ENCODE measurements at regions not wholly inside any gene's neighbourhood (a gene's known extent, or its start where the extent isn't known, plus 50 kb on each side); places are given as distances from the start of the nearest gene placed in this dataset.

DNA sequence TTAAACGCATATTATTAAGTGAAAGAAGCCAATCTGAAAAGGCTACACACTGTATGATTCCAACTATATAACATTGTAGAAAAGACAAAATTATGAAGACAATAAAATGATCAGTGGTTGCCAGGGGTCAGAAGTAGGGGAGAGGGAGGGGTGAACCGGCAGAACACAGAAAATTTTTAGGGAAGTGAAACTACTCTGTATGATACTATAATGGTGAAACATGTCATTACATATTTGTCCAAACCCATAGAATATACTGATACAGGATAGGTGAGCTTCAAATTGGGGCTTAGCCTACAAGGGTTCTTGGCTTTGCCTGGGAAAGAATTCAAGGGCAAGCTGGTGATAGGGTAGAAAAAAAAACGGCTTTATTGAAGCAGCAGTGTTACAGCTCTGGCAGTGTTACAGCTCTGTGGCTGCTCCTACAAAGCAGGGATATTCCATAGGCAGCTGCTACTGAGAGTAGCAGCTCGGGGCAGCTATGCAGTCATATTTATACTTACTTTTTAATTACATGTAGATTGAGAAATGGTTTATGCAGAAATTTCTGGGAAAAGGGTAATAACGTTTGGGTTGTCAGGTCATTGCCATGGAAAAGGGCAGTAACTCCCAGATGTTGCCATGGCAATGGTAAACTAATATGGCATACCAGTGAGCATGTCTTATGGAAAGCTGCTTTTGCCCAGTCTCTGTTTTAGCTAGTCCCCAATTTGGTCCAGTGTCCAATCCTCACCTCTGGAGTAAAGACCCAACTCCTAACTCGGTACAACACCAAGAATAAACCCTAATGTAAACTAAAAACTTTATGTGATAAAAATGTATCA, 125.1 kb upstream of the SLC25A36 start:
- no peak for DNase-seq

DNA sequence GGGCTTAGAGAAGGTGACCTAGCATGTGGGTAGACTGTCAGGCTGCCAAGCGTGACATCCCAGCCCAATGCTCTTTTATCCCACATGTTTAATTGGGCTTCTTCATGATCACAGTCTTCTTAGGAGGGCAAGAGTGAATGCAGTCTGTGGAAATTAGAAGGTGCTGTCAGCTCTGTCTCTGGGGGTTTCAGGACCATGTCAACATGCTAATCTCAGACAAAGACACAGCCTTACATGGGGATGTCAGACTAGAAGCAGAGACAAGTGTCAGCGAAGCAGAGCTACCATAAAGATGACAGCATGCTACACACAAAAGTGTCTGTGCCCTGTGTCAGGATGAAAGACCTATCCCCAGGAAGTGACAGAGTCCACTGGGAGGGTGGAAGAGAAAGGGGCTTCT, 120.1 kb upstream of the SLC25A36 start:
- no peak for DNase-seq

DNA sequence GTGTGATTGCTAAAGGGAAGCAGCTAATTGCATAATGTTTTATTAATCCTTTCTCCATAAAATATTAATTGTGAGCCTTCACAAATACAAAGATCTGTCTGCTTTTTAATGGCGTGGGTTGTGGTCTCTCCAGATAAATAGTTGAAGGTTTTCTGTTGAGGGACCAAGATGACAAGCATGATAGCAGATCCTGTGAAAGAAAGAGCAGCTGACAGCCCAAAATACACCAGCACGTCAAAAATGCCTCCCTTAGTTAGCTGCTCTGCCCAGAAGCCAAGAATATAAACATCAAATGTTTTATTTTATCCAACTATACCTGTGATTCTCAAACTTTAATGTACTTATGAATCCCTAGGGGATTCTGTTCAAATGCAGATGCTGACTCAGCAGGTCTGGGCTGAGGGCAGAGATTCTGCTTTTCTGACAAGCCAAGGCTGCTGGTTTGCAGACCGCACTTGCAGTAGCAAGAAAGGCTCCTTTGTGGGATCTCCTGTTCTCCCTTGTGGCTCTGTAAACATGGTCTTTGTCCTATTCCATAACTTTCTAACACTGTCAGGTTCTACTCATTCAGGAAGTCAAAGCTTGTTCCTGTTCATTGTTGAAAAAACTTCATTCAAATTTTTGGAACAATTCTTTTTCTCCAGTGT, 119.1 kb upstream of the SLC25A36 start:
- DNase-seq, result no peak

DNA sequence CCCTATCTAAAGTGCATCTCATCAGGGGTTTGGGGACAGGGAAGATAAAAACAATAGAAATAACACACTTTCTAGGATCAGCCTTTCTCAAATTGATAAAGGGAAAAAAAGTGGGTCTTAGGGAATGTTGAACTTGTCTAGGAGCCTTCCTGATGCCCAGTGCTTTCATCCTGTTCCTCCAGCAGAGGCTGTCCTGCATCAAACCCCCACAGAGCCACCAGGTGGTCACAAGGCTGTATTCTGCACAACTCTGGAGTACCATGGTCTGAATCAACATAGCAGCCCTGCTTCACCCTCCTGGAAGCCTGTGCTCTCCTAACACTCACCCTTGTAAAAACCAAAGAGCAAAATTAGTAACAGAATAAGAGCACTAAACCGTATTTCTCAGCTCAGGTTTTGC, 118.5 kb upstream of the SLC25A36 start:
- DNase-seq, result no peak

DNA sequence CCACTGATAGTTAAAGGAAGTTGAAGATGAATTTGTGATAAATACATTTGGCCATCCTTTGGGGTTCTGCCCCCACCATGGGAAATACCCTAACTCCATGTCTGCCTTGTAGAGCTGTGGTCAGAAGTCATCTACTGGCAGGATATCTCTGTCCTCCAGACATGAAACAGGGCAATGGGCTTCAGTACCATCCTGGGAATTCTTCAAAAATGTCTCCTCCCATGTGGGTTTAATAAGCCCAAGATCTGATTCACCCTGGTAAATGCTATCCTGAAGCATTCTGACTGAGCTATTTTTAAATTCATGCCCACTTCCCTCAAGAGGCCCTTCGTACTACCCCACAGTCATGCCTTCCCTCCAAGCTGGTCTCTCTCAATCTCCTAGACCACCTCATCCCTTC, 113.7 kb upstream of the SLC25A36 start:
- no peak for DNase-seq

DNA sequence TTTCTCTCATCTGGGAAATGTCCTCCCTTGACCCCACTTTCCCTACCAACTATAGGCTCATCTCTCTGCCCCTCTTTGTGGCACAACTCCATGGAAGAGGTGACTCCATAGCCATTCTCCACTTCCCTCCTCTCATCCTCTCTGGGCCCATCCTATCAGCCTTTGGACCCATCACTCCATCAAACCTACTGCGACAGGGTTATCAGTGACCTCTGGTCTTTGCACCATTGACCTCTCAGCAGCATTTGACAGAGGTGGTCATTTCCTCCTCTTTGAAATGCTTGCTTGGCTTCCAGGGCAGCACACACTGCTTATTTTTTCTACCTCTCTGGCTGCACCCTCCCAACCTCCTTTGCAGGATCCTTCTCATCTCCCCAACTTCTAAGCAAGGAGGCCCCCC, 113.1 kb upstream of the SLC25A36 start:
- no peak for DNase-seq

DNA sequence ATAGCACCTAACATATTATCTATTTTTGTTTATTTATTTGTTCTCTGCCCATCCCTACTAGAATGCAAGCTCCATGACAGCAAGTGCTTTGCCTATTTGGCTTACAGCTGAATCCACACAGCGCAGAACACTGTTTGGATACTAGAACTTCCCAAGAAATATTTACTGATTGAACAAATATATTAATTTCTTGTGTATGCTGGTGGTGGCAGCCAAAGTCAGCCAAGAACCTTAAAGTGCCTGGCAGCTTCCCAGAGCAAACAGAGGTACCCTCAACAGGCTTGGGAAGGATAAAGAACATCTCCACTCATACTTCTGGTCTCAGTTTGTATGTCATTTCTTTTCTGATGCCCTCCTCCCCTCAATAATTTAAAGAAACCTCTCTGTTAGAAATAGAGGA, 111.8 kb upstream of the SLC25A36 start:
- no peak for DNase-seq

DNA sequence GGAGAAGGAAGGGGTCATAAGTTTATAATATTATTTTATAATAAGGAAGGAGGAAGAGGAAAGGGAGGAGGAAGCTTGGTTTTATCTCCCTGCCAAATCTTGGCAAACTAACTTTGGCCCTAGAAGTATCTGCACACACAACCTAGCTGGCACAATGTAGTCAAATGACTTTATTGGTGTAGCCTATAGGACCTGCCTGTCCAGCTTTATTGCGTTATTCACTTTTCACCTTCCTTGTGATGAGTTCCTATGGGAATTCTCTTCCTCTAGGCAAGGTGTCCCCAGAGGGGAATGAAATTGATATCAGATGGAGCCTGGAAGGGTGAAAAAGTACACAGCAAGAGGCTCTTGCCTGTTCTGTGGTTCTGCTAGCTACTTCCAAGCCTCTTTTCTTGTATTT, 111.2 kb upstream of the SLC25A36 start:
- no peak for DNase-seq

DNA sequence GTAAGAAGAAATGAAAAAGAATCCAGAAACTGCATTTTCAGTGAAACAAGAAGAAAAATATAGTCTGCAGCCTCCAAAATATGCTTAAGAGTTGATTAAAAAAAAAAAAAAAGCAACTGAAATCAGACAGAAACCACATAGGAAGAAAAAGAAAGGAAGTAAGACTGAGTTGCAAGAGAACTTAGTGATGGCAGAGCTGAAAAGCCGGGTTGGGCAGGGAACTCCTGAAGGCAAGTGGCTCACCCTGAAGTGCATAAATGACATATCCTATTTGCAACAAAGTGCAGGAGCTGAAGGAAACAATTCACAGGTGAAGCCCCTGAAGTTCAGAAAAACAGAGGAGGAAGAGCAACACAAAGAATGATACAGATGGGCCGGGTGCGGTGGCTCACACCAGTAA, 108.8 kb upstream of the SLC25A36 start:
- no peak for DNase-seq

DNA sequence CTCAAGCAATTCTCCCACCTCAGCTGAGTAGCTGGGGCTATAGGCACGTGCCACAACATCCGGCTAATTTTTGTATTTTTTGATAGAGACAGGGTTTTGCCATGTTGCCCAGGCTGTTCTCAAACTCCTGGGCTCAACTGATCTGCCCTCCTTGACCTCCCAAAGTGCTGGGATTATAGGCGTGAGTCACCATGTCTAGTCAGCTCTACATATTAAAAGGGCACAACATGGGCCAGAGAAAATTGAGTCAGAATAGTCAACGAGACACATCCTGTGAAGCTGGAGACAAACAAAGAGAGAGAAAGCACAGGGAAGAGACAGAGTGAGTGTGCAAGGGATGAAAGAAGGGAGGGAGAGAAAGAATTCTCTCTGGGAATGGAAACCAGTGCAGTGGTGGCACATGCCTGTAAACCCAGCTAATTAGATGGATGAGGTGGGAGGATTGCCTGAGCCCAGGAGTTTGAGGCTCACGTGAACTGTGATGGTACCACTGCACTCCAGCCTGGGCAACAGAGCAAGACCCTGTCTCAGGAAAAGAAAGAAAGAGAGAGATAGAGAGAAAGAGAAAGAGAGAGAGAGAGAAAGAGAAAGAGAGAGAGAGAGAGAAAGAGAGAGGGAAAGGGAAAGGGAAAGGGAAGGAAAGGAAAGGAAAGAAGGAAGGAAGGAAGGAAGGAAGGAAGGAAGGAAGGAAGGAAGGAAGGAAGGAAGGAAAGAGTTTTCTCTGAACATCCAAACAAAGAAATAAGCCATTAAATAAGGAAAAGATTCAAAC, 107.2 kb upstream of the SLC25A36 start:
- no peak for DNase-seq

DNA sequence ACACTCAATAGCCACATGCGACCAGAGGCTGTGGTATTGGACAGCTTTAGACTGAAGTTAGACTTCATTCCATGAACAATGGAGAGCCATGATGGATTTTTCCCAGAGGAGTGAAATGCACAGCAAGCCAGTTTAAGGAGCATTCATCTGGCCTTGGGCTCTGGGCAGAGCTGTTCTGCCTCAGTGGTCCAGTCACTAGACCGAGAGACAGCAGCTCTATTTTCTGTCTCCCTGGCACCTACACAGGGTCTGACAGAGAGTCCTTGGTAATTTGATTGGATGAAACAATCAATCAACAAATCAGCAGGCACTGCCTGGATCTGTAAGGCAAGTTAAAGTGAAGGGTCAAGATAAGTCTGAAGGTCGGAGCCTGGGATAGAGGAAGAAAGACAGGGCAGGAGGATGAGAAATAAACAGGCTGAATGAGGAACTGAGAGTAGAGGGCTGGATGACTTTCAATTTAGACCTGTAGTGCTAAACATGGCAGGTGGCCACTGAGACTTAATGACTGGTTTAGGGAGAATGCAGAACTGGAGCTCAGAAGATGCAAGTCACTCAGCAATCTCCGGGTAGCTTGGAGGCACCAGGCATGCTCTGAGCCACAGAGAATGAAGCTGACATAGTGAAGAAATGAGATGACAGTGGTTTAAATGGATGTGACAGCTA, 98.5 kb upstream of the SLC25A36 start:
- no peak for DNase-seq

DNA sequence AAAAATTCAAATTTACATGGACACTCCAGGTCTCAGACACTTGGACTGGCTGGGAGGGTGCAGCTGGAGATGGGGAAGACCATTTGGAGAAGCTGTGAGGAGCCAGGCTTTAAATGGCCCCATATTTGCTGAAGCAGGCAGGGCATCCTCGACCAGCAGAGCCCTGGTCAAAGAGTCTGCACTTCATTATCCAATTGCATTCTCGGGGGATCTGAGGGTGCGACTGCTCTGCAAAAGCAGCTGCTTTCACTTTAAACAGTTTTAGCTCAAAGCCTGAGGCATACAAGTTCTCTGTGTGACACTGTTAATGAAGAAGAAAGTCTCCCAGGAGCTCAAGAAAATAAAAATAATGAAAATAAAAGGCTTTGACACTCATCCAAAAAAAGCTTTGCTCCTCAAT, 98.0 kb upstream of the SLC25A36 start:
- DNase-seq, result no peak

DNA sequence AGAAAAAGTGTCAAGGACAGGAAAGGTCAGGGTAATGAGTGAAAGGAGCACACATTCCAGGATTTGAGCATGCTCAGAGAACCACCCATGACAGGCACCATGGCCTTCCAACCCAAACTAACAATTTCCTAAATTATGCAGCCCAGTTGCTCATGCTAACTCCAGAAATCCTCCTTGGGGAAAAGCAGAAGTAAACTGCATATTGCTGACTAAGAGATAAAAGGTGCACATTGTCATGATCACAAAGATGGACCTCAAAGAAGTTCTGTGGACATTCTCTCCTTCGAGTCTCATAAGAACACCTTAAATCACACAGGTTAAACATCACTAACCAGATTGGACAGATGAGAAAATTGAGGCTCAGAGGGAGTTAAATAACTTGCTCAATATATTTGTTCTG, 97.6 kb upstream of the SLC25A36 start:
- no peak for DNase-seq

DNA sequence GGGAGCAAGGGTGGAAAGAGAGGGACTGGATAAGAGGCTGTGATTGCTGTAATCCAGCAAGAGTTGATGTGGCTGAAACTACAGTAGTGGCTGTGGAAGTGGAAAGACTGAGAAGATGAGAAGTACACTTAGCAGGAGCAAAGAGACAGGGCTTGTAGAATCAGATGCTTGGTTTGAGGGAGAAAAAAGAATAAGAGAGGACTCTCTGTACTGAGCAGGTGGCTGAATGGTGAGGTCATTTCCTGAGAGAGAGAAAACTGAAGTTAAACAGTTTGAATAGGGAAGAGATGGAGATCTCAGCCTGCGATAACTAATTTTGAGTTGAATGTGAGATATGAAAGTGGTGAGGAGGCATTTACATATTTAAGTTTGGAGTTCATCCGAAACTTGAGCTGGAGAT, 95.8 kb upstream of the SLC25A36 start:
- DNase-seq, result no peak

DNA sequence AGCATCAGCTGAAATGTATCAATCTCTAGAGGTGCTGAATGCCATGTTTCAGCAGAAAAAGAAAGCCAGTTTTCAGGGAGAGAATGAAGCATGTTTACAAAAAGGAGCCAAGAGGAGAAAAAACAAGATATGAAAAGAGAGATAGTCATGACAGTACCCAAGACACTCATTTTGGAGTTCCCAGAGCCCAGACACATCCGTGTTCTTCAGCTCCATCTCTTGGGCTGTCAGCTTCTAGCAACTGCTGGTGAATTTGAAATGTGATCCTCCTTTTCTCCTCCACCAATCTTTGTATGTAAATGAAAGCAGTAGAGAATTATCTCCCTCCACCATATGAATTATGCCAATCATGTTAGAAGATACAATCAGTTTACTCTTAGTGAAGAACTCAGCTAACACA, 93.0 kb upstream of the SLC25A36 start:
- DNase-seq, result no peak

DNA sequence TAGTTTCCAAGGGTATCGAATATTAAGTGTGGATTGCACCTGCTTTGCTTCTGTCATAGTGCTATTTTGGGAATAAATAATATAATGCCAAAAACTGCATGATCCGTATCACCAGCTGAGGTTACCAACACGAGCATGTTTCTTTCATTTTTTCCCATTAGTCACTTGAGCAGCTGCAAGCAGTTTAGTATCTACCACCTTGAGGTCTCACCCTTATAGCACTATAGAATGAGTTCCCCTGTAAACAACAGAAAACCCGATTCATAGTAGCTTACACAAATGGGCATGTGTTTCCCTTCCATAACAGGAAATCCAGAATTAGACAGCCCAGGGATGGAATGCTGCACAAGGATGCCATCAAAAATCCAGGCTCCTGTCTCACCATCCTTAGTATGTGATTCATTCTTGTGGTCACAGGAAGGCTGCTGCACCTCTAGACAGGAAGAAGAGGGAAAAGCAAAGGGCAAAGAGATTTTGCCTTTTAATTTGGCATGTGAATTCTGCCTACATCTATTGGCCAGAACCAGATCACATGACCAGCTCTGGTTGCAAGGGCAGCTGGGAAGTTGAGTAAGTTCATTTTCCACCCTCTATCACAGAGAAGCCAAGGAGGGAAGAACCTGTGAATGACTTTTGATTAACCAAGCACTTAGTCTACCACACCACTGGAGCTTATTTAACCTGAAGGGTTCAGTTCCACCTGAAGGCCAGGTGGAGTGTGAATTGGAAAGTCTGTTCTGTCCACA, 91.3 kb upstream of the SLC25A36 start:
- DNase-seq, result no peak

DNA sequence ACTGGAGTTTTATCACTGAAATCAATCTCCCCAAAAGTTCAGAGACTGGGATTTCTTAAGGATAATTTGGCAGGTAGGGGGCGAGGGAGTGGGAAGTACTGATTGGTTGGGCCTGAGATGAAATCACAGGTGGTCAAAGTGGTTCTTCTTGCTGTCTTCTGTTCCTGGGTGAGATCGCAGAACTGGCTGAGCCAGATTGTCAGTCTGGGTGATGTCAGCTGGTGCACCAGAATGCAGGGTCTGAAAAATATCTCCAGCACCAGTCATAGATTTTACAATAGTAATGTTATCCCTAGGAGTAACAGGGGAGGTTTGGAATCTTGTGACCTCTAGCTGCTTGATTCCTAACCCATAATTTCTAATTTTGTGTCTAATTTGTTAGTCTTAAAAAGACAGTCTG, 86.7 kb upstream of the SLC25A36 start:
- no peak for DNase-seq

DNA sequence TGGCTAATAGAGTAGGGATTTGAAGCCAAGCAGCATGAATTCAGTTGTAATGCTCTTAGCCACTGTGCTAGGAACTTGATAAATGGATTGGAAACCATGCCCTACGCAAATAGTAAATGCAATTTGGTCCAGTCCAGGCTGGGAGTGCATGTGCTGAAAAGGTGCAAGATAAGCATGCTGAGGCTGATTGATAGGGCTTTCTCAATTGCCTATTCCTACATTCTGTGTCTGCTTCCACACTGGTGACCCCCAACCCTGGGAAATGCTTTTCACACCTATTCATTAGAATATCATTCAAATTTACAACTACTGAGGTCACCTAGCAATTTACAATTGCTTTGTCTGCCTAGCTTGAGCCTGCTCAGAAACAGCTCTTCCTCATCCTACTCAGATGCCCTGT, 84.7 kb upstream of the SLC25A36 start:
- no peak for DNase-seq

DNA sequence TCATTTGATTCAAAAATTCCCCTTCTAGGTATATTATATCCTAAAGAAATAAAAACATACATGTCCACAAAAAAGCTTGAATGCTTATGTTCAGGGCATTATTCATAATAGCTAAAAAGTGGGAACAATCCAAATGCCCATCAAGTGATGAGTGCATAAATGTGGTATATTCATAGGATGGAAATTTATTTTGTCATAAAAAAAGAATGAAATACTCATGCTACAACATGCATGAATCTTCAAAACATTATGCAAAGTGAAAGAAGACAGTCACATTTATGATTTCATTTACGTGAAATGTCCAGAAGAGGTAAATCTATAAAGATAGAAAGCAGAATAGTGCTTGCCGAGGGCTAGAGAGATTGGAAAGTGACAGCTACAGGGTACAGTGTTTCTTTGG, 83.6 kb upstream of the SLC25A36 start:
- DNase-seq, result no peak

DNA sequence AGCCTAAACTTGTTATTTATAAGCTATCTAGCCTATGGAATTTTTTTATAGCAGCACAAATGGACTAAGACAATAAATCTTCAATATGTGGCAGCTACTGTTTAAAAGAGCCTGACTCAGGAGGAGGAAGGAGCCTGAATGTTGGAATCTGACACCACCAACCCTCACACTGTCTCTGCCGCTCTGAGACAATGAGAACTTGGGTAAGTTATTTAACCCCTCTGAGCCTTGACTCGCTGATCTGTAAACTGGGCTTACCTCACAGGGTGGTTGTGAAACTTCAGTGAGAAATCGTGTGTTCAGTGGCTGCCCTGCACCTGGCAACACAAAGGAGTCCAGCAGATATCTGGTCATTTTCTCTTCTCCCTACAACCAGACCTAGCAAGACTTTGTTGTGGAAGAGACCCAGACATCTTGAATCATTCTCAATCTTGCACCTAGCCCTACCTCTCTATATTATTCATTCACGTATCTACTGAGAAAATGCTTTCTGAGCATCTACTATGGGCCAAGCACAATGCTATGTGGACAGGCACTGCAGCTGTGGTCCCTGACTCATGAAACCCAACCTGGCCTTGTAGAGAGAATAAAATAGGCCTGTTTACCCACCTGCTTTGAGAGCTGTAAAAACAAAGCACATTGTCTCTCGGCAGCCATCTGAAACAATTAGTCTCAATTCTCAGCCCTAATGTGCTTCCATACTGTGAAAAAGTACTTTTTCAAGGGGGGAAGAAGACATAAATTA, 81.9 kb upstream of the SLC25A36 start:
- no peak for DNase-seq
